Cerebellar nuclear complex (tissue), 1 donor: ENCODE measurements at regions not wholly inside any gene's neighbourhood (a gene's known extent, or its start where the extent isn't known, plus 50 kb on each side); places are given as distances from the start of the nearest gene placed in this dataset.
"Not testable (repeated sequence)": the region's sequence is repeated elsewhere in the genome, so short reads cannot be mapped to it uniquely, and the experiment has no call there.

Experiments used
- DNase-seq, 2 experiments: peaks; one replicate each; lab custom pipeline; 2025; lab: John Stamatoyannopoulos, UW

DNA sequence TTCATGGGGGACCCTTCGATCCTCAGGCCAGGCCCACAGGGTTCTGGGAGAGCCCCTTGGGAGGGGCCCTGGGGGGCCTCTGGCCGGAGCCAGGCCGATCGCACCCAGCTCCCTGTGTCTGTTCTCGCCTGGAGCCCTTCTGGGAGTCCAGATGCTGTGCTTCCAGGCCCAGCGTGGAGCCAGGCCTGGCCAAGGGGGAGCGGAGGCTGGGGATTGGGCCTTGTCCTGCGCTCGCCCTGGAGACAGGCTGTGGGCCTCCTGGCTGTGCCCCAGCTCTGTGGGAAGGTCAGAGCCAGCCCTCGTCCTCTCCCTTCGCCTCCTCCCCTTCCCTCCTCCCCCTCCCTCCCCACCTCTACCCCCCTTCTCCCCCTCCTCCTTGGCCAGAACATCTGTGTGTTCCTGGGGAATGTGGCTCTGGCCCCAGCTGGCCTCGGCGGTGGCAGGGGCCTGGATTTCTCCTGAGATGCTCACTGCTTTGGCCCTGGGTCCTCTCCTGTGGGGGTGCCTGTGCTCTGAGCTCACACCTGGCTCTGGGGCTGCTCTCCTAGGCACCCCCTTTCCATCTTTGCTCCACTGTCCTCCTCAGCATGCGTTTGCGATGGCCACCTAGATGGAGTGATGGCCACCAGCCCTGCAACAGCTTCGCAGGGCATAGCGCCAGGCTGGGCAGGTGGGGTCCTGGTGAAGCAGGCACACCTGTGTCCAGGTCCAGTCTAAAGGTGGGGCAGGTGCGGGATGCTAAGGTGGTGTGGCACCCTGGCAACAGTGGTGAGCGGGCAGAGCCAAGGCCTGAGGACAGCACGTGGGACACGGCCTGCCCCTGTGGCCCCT lies 90.6 kb upstream of the CIBAR2 start:
- DNase-seq, result no peak

DNA sequence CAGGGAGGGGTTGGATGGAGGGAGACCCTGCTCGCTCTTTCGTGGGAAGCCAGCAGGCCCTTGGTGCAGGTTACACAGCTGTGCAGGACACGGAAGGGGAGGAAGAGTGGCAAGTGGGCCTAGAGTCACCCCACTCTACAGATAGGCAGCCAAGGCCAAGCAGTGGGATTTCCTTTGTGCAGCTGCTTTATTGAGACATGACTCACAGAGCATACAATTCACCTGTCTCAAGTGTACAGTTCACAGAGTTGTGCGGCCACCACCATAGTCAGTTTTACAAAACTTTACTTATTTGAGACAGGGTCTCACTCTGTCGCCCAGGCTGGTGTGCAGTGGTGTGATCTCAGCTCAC lies 91.2 kb upstream of the CIBAR2 start:
- no peak for DNase-seq

DNA sequence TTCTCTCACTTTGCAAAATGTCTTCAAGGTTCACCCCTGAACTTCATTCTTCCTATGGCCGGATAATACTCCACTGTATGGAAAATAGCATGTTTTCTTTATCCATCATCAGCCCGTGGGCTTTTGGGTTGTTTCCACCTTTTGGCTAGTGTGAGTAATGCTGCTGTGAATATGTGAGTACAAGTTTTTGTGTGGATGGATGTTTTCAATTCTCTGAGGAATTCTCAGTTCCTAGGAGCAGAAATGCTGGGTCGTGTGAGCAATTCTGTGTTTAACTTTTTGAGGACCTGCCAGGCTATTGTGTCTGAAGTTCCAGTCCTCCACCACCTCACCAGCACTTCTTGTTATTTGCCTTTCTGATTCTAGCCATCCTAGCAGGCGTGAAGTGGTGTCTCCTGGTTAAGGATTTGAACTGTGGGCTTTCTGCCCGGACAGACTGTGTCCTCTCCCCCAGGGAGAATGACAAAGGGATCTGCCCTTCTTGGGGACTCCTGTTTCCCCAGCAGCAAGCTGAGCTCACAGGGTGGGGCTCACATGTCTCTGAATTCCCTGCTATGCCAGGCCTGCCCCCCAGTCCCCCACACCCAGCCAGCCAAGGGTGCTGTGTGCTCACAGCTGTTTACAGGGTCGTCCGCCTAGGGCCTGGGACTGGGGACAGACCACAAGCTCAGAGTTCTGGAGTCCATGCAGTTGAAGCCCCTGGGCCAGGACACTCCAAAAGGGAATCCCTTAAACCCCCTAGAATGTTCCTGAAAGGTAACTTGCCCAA lies 92.2 kb upstream of the CIBAR2 start:
- no peak for DNase-seq

- DNase-seq, result not testable (repeated sequence)
Measured at GRCh38 chr16:85205257-85205656, 93.0 kb upstream of the CIBAR2 start.

DNA sequence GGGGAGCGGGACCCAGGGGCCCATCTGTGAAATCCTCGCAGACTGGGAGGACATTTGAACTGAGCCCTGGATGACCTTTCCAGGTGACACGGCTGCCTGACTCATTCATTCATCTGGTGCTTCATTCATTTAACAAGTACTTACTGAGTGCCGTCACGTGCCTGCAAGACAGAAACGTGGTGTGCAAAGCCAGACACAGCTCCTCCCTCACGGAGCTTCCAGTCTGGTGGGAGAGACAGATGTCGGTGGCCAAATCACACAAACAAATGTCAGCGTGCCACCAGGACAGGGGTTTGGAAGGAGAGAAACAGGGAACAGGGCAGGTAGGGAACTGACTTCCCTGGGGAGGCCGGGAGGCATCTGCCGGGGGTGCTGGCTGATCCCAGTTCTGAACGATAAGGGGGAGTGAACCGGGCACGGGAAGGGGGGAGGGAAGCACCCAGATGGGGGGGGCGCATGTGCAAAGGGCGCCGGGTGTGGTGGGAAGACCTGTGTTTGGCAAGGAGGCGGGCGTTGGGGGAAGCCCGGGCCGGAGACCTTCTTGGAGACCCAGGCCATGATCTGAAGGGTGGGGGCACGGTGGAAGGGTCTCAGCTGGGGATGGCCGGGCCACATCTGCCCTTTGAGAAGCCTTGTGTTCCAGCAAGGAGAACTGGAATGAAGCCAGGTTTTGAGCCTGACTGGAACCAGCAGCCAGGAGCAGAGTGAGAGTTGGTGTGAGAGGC lies 93.6 kb upstream of the CIBAR2 start:
- DNase-seq, result no peak

- peak in 1 of 2 experiments; percentile 32 for DNase-seq
Measured at GRCh38 chr16:85206472-85207356, 94.4 kb upstream of the CIBAR2 start.

DNA sequence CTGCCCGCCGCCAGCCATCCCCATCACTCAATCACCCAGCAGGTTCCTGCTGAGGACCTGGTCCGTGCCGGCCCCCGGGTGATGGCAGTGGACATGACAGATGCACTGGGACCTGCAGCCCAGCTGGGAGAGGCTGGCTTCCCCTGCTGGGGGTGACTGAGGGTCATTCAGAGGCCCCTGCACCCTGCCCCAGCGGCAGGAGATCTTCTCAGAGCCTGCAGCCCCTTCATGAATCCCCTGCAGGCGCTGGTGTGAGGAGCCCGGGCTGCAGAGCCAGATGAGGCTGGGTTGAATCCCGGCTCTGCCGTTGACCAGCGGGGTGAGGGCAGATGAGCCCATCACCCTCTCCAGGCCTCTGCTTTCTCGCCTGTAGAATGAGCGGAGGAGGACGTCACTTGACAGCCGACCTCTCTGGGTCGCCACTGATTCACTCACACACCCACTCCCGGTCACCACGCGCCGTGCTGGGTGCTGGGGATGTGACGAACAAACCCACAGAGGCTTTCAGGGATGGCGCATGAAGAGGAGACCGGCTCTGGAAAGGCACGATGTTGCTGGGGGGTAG lies 95.2 kb upstream of the CIBAR2 start:
- DNase-seq, result no peak

GRCh38 chr16:85208181-85208580 lies 95.9 kb upstream of the CIBAR2 start:
- no peak for DNase-seq

- DNase-seq, result no peak
Measured at GRCh38 chr16:85208643-85209520, 96.6 kb upstream of the CIBAR2 start.

- no peak for DNase-seq
Measured at GRCh38 chr16:85209526-85210121, 97.4 kb upstream of the CIBAR2 start.

GRCh38 chr16:85210423-85211169 lies 98.3 kb upstream of the CIBAR2 start:
- DNase-seq, result no peak

DNA sequence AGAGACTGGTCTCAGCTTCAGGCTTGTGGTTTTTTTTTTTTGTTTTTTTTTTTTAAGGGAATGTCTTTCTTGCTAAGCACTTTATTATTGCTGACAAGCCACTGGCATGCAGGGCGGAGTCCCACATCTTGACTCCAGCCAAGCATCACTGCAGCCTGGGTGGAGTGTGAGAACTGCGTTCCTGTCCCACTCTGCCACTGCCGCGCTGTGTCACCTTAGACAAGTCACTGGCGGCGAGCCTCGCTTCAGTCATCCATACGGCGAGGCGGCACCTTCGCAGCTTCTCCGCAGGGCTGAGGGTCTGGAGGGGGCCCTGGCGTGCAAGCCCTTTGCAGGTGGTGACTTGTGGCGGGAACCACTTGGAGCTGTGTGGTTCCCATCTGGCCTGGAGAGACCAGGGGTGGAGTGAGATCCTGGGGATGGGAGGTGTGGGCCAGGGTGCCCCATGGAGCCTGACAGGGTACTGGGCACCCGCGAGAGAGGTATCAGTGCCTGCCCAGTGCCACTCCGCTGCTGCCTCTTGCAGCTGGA lies 99.1 kb upstream of the CIBAR2 start:
- DNase-seq, result no peak

DNA sequence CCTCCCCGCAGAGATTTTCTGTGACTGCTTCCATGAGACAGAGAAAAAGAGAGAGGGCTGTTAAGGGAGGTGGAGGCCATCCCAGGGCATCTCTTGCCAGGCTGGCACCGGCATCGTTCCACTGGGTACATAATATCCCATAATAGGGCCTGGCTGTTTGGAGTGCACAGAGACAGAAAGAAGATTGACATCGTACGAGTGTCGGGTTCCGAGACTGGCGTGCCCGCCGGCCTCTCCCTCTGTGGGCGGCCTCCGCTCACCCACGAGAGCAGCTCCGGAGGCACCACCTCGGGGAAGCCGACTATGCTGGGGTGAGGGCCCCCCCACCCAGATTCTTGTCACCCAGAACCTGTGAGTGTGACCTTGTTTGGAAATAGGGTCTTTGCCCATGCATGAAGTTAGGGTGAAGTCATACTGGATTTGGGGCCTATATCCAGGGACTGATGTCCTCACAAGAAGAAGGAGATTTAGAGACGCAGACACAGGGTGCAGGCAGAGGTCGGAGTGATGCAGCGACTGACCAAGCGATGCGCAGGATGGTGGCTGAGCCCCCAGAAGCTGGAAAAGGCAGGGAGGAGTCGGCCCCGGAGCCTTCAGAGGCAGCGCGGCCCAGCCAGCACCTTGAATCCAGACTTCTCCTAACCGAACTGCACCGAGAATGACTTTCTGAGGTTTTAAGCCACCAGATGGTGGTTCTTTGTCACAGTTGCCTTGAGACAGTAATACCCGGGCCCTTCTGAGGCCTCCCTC lies 101.8 kb upstream of the CIBAR2 start:
- DNase-seq, result no peak

- DNase-seq, result no peak
Measured at GRCh38 chr16:85215478-85216118, 103.3 kb upstream of the CIBAR2 start.

DNA sequence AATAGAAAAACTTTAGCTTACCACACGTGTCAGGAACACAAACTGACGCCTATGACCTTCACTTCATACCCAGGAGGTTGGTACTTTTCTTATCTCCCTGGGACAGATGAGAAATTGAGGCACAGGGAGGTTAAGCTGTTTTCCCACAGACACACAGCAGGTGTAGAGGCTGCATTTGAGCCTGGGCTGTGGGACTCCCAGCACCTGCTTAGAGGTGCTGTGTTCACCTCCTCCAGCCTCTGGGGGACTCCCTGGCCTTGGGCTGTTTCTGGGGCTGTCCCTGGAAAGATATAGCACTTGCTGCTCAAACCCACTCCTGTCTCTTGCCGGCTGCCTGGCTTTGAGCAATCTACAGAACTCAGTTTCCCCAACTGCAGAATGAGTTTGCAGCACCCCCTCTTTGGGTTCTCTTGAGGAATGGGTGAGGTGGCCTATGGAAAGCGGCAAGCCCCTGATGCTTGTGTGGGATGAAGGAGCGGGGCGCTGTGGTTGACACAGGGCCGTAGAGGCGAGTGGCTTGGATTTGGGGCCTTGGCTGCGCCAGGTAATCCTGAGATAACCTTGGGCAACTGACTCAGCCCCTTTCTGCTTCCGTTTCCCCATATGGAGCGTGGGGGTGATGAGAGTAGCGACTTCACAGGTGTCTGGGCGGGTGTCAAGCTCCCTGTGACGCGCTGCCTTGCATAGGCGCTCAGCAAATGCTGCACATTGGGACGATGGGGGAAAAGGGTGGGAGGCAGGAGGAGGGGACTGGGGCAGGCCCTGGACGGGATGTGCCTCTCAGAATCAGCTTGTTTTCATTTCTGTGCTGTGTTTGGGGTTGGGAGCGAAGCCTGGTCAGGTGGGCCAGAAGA lies 104.5 kb upstream of the CIBAR2 start:
- DNase-seq, result no peak

- peak in 1 of 2 experiments; percentile 44 for DNase-seq
Measured at GRCh38 chr16:85220125-85220839, 108.0 kb upstream of the CIBAR2 start.
